PC-3 (cell line): ENCODE measurements at regions not wholly inside any gene's neighbourhood (a gene's known extent, or its start where the extent isn't known, plus 50 kb on each side); places are given as distances from the start of the nearest gene placed in this dataset.

ENCODE experiments used
- CTCF ChIP-seq: fragments of 300-600 bp; sonication (generic); conservative IDR thresholded peaks from 2 replicates; pipeline ENCODE4 v1.5.1; 2017; ENCODE audit warnings: antibody characterized with exemption, low read depth, mild to moderate bottlenecking, low read length
- EZH2 ChIP-seq: fragments of 300-600 bp; sonication (generic); IDR thresholded peaks from one replicate; pipeline ENCODE4 v1.6.1; 2017; ENCODE audit warnings: antibody characterized with exemption, mild to moderate bottlenecking, low read length; ENCODE audit not compliant: unreplicated experiment
- EZH2phosphoT487 ChIP-seq: fragments of 300-600 bp; sonication (generic); IDR thresholded peaks from 2 replicates; pipeline ENCODE4 v1.6.1; 2018; ENCODE audit warnings: mild to moderate bottlenecking, antibody characterized with exemption, low read length, borderline replicate concordance

DNA sequence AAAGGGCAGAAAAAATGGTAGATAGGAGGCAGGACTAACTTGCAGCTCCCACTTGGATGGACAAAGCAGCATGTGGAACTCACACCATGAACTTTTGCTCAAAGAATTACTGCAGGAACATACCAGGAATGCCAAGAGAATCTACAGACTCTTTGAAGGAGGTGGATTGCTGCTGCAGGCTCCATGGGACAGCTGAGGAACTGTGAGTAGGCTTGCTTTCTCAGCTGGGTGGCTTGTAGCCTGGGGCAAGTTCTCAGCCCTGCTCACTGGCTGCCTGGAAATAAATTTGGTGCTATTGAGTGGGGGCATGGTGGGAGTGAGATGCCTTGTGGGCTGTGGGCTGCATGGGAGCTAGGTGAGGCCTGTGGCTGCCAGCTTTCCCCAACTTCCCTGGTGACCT, 574.5 kb downstream of the PRELID2 start:
- TF ChIP-seq CTCF (no peak), EZH2 (no peak), EZH2phosphoT487 (no peak)
